Endothelial cell of umbilical vein (primary cell): ENCODE measurements at regions not wholly inside any gene's neighbourhood (a gene's known extent, or its start where the extent isn't known, plus 50 kb on each side); places are given as distances from the start of the nearest gene placed in this dataset.
A peak's percentile ranks its signal among the peaks of the same experiment; 100 is the strongest.

ENCODE experiments used
- BruUV-seq: library from RNA; stranded (reverse); fragments of 400-500 nt; replicated peaks from 2 replicates; lab custom pipeline; 2021; lab: Mats Ljungman, UMichigan
- CTCF ChIA-PET: fragments of 300-600, 350-600 bp; sonication (Branson Sonifier 250); formaldehyde crosslinking; loops from one replicate; lab custom pipeline; 2021; ENCODE audit warnings: antibody characterized with exemption, inconsistent platforms; lab: Charles Lee
- POLR2A ChIA-PET: fragments of 300-600, 350-600 bp; sonication (Branson Sonifier 250); formaldehyde crosslinking; loops from one replicate; lab custom pipeline; 2021; ENCODE audit warnings: antibody characterized with exemption, inconsistent platforms; lab: Charles Lee
- DNase-seq: peaks from one replicate; pipeline ENCODE4 v3.0.0-alpha.2; 2011; ENCODE audit warnings: low read depth, low spot score
- FAIRE-seq: peaks from 2 replicates; lab custom pipeline; 2011; peaks lifted over from hg19 to GRCh38; lab: Jason Lieb, UNC
- H2AFZ ChIP-seq: 2 replicates; pipeline ENCODE4 v1.6.0; 2012; ENCODE audit warnings: low read depth, low read length, control low read depth, inconsistent platforms
- H3K27ac ChIP-seq: 2 replicates; pipeline ENCODE4 v1.5.1; 2011; ENCODE audit warnings: low read depth, mild to moderate bottlenecking, control low read depth, low read length, moderate library complexity; ENCODE audit not compliant: insufficient read depth
- H3K27me3 ChIP-seq, 2 experiments: 2 replicates each; pipeline versions ENCODE4 v1.6.0 to v1.6.1; 2011; ENCODE audit warnings: low read length in 2 of 2, mixed read lengths in 1 of 2; ENCODE audit not compliant: control insufficient read depth in 2 of 2, insufficient read depth in 2 of 2
- H3K36me3 ChIP-seq, 2 experiments: 2 replicates in 1 of 2; 3 replicates in 1 of 2; pipeline ENCODE4 v1.5.1; 2011; ENCODE audit warnings: low read length in 2 of 2, mild to moderate bottlenecking in 1 of 2, moderate library complexity in 1 of 2; ENCODE audit not compliant: control insufficient read depth in 2 of 2, insufficient read depth in 2 of 2; ENCODE audit errors: extremely low read depth in 1 of 2
- H3K4me1 ChIP-seq: 3 replicates; pipeline ENCODE4 v1.5.1; 2011; ENCODE audit warnings: mild to moderate bottlenecking, low read length; ENCODE audit not compliant: control insufficient read depth, insufficient read depth; ENCODE audit errors: extremely low read depth
- H3K4me2 ChIP-seq: 2 replicates; pipeline ENCODE4 v1.6.1; 2011; ENCODE audit warnings: low read length, control low read depth, mixed read lengths; ENCODE audit not compliant: insufficient read depth
- H3K4me3 ChIP-seq, 3 experiments: fragments of 200-600 bp in 1 of 3; sonication (generic), shearing (Covaris generic) in 1 of 3; replicated peaks in 1 of 3; 2 replicates each; pipeline ENCODE4 v1.5.1; 2011 to 2016; ENCODE audit warnings: control low read depth in 3 of 3, low read length in 3 of 3, mild to moderate bottlenecking in 2 of 3, inconsistent platforms in 1 of 3, low read depth in 1 of 3, moderate library complexity in 1 of 3; ENCODE audit not compliant: insufficient read depth in 1 of 3
- H3K79me2 ChIP-seq: 2 replicates; pipeline ENCODE4 v1.6.0; 2012; ENCODE audit warnings: low read length, inconsistent platforms; ENCODE audit not compliant: control insufficient read depth, insufficient read depth
- H3K9ac ChIP-seq: replicated peaks from 2 replicates; pipeline ENCODE3; 2011; ENCODE audit warnings: low read length, control low read depth; ENCODE audit not compliant: insufficient read depth; ENCODE audit errors: extremely low read depth
- H3K9me1 ChIP-seq: replicated peaks from 3 replicates; pipeline ENCODE4 v1.6.0; 2011; ENCODE audit warnings: mild to moderate bottlenecking, low read length; ENCODE audit not compliant: control insufficient read depth, insufficient read depth; ENCODE audit errors: extremely low read depth
- H3K9me3 ChIP-seq: replicated peaks from 2 replicates; pipeline ENCODE4 v1.5.1; 2012; ENCODE audit warnings: low read length, inconsistent platforms; ENCODE audit not compliant: control insufficient read depth, insufficient read depth
- H4K20me1 ChIP-seq: replicated peaks from 2 replicates; pipeline ENCODE3; 2011; ENCODE audit warnings: mild to moderate bottlenecking, low read length; ENCODE audit not compliant: control insufficient read depth, insufficient read depth; ENCODE audit errors: extremely low read depth
- CTCF ChIP-seq, 2 donors: IDR thresholded peaks; 1 replicate in 1 of 2; 2 replicates in 1 of 2; pipeline ENCODE4 v1.5.1; 2011; ENCODE audit warnings: low read length in 2 of 2, mild to moderate bottlenecking in 2 of 2, moderate library complexity in 2 of 2, control low read depth in 1 of 2, inconsistent platforms in 1 of 2, low read depth in 1 of 2; ENCODE audit not compliant: insufficient read depth in 1 of 2; ENCODE audit errors: extremely low read depth in 1 of 2
- EZH2 ChIP-seq: IDR thresholded peaks from 2 replicates; pipeline ENCODE4 v1.6.1; 2012; ENCODE audit warnings: borderline replicate concordance, low read depth, mild to moderate bottlenecking, moderate library complexity, low read length, inconsistent platforms; ENCODE audit not compliant: severe bottlenecking
- FOS ChIP-seq: IDR thresholded peaks from 2 replicates; pipeline ENCODE4 v1.6.1; 2011; ENCODE audit warnings: mild to moderate bottlenecking, low read length, moderate library complexity, borderline replicate concordance; ENCODE audit not compliant: insufficient read depth
- GATA2 ChIP-seq: IDR thresholded peaks from 2 replicates; pipeline ENCODE4 v1.7.0; 2011; ENCODE audit warnings: low read depth, mild to moderate bottlenecking, moderate library complexity, mixed read lengths, low read length; ENCODE audit not compliant: insufficient read length, insufficient read depth
- JUN ChIP-seq: IDR thresholded peaks from 2 replicates; pipeline ENCODE4 v1.6.1; 2011; ENCODE audit warnings: borderline replicate concordance, low read depth; ENCODE audit not compliant: insufficient read length, insufficient read depth
- MAX ChIP-seq: IDR thresholded peaks from 2 replicates; pipeline ENCODE4 v1.6.1; 2011; ENCODE audit not compliant: insufficient read depth, insufficient read length
- MYC ChIP-seq: IDR thresholded peaks from one replicate; pipeline ENCODE4 v1.6.1; 2011; ENCODE audit warnings: mild to moderate bottlenecking, low read depth, low read length
- POLR2A ChIP-seq: IDR thresholded peaks from 2 replicates; pipeline ENCODE4 v1.6.1; 2012; ENCODE audit warnings: low read depth, mild to moderate bottlenecking, control low read depth, low read length
- POLR2AphosphoS5 ChIP-seq: IDR thresholded peaks from 2 replicates; pipeline ENCODE4 v1.6.1; 2012; ENCODE audit warnings: low read depth, mild to moderate bottlenecking, control low read depth, low read length, moderate library complexity; ENCODE audit not compliant: insufficient read depth
- dilution Hi-C: fragments of 300-500 bp; cut with MboI; formaldehyde crosslinking; loops from one replicate; pipeline ENCODE4 v1.15.0; 2019; ENCODE audit warnings: low sequenced_read_pairs; ENCODE audit not compliant: extremely low pct_ligation_motif_present
- intact Hi-C: fragments of 100-400 bp; cut with micrococcal nuclease; formaldehyde crosslinking; loops from one replicate; pipeline ENCODE4 v1.10.0; 2022

- Histone ChIP-seq H3K4me1 (no peaks in the 10 kb centered on the region), H3K27me3 (no peaks in the 10 kb centered on the region), H3K4me3 (no peak overlapping the region), H3K9ac (no peak overlapping the region), H3K9me3 (no peaks in the 10 kb centered on the region), H3K79me2 (no peaks in the 10 kb centered on the region), H3K36me3 (no peaks in the 10 kb centered on the region), H3K9me1 (no peaks in the 10 kb centered on the region), H2AFZ (no peak overlapping the region), H3K4me2 (no peak overlapping the region), H4K20me1 (no peaks in the 10 kb centered on the region), H3K27ac (no peak overlapping the region)
- BruUV-seq, result no TSS peak
- intact Hi-C loops, result no loop called here
- ChIA-PET POLR2A (no interaction called here), CTCF (interaction anchor here (1.5 kb wide), 1 partner anchor 207 kb away, joined by 5 read pairs; no protein-coding TSS in a partner anchor)
- FAIRE-seq, result peak; percentile 55
- dilution Hi-C loops, result no loop called here
- no peak for TF ChIP-seq CTCF (IDR thresholded peaks at IDR 0.05; ENCODE audit: extremely low read depth in 1 of 2, insufficient read depth in 1 of 2, low read depth in 1 of 2, low read length in 2 of 2)
- no peak for TF ChIP-seq MAX
- no peak for TF ChIP-seq JUN
- no peak for TF ChIP-seq EZH2
- no peak for TF ChIP-seq GATA2
- no peak for TF ChIP-seq MYC
- no peak for TF ChIP-seq POLR2A
- no peak for TF ChIP-seq POLR2AphosphoS5
- no peak for TF ChIP-seq FOS
- DNase-seq, result no peak
Measured at GRCh38 chr7:34389332-34390078, 268.5 kb upstream of the NPSR1 start.
